Activated CD4-positive, alpha-beta T cell treated with anti-CD3 and anti-CD28 coated beads, Interleukin-2, amount 50 U/mL, for 4 hours (primary cell): ENCODE measurements at regions not wholly inside any gene's neighbourhood (a gene's known extent, or its start where the extent isn't known, plus 50 kb on each side); places are given as distances from the start of the nearest gene placed in this dataset.
"Not testable (repeated sequence)": the region's sequence is repeated elsewhere in the genome, so short reads cannot be mapped to it uniquely, and the experiment has no call there.

Experiments used
- DNase-seq, 2 experiments: peaks; one replicate each; pipeline ENCODE4 v3.0.0-alpha.2; 2020

DNA sequence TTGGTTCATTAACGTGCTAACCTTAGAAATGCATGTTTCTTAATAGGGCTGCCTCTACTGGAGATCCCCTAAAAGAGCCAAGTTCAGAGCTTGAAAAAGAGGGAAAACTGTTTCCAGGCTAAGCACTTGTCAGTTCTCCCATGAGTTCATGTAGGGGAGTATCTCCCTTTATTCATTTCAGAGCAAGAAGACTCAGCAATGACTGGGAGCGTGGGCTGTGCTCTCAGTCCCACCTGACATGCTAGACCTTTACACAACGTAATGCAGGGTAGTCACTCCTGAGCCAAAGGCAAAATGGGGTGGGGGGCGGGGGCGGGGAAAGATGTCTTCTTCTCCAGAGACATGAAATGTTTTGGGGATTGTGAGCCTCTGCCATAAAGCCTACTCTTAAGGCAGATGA, 420.1 kb upstream of the MCTP2 start:
- DNase-seq = no peak

DNA sequence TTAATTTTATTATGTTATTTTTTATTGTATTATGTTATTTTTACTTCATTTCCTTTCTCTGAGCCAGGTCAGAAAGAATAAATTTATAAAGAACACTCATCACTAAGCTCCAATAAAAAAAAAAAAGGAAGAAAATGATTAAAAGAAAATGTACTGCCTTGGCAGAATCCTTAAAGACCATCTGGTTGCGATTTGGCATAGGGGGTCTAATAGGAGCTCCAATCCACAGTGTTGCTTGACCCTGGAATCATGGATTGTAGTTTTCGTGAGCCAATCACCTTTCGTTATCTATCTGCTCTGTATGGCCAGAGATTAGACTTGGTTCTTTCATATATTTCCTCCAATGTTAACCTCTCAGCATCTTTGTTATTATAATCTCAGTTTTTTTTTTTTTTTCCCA, 421.8 kb upstream of the MCTP2 start:
- DNase-seq = no peak

- DNase-seq = no peak
These were observed 427.8 kb upstream of the MCTP2 start for GRCh38 chr15:93803421-93804152.

- no peak for DNase-seq
These were observed 430.2 kb upstream of the MCTP2 start for GRCh38 chr15:93801206-93801605.

DNA sequence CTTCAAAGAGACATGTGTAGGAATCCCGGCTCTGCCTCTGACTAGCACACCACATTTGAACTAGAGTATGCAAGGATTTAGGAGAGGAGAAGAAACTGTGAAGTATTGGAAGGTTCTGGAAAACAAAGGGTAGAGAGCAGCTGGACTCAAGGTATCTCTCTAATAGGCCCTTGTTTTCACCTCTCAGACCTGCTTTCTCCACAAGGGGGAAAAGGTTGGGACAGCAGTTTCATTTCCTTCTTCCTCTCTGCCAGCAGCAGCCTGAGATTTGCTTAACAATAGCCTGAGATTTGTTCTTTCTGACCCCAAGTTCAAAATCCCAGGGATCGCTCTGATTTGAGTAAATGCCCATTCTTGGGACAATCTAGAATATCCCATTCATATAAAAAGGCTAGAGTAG, 430.6 kb upstream of the MCTP2 start:
- no peak for DNase-seq

- DNase-seq = no peak
These were observed 441.9 kb upstream of the MCTP2 start for GRCh38 chr15:93789441-93789840.

- DNase-seq = no peak
These were observed 451.3 kb upstream of the MCTP2 start for GRCh38 chr15:93780073-93780472.

- no peak for DNase-seq
These were observed 452.0 kb upstream of the MCTP2 start for GRCh38 chr15:93779341-93779740.

DNA sequence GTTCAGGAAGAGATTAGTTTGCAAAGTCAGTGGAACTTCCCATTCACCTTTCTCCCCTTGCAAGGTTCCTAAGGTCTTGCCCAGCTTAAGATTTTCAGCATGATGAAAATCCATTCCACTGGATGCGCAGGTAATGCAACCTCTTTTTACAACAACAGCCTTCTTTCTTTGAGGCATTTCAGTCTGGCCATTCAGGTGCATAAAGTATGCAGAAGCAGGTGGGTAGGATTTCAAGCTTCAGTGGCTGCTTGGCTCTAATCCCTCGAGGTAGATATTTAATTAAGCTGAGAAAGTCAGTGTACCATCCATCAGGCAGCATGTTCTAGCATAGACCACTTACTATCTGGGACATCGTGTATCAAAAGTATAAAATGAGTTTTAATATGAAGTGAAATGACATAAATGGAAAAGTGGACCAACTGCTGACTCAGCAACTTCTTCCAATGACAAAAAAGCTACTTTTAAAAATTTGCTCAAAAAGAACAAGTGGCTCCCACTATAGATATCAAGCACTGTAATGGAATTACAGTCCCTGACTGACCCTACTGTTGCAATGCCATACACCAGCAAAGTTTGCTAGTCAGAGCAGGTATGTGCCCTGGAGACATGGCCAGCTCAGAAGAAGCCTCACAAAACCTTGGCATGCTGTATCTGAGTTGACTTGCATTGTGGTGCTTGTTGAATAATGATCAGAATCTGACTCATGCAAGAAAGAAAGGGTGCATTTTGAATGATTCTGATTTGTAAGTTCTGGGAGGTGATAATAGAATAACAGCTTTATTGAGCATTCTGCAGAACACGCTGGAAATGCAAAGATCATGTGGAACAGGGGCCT, 459.9 kb upstream of the MCTP2 start:
- DNase-seq = no peak

DNA sequence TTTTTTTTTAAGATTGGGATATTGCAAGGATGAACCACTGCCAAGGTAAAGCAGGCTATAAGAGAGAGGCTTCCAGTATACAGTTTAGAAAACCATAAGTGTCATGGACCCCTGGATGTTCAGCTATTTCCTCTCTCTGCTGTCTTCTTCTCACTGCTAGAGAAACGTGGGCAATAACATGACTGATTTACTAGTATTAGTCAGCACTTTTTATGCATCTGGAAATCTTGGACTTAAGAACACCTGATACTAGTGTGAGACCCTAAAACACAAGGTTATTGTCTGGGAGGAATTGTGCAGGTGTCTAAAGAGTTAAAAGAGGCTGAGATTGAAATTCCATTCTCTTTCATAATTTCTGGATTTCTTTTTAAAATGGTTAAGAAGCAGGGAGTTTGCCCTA, 460.6 kb upstream of the MCTP2 start:
- no peak for DNase-seq

DNA sequence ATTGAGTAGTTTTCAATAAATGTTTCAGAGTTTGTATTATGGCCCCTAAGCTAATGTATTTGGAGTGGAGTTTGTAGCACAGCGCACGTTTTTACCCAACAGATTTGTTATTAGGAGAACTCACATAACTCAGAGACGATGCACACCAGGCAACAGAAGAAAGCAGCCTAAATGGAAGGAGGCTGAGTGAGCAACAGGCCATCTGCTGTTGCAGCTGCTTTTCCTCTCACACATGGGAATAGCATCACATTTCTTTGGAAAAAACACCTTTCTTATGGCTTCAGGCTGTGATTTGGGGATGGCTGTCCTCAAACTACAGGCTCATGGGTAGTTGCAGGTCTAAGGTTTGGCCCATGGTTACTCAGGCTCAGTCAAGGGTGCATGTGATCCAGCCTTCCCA, 469.3 kb upstream of the MCTP2 start:
- DNase-seq = no peak

GRCh38 chr15:93759629-93760028, 471.7 kb upstream of the MCTP2 start:
- DNase-seq = no peak

DNA sequence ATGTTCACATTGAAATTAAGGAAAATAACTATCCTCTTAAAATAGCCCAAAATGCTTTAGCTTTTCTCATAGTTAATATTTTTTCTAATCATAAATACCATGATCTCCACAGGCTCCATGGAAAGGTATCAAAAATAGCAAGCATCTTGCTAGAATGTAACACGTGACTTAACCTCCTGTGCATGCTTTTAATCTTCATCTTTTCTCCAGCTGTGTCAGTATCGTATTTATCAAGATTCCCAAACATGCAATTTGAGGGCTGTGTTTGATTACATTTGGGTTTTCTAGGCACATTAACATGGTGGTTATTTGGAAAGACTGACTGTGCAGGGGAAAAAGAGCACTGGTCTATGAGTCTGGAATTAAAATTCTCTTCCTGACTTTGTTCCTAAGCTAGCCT, 472.5 kb upstream of the MCTP2 start:
- DNase-seq = no peak

DNA sequence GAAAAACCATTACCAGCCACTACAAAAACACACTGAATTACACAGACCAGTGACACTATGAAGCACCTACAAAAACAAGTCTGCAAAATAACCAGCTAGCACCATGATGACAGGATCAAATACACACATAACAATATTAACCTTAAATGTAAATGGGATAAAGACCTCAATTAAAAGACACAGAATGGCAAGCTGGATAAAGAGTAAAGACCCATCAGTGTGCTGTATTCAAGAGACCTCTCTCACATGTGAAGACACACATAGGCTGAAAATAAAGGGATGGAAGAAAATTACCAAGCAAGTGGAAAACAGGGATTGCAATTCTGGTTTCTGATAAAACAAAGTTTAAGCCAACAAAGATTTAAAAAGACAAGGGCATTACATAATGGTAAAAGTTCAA, 482.7 kb upstream of the MCTP2 start:
- no peak for DNase-seq

DNA sequence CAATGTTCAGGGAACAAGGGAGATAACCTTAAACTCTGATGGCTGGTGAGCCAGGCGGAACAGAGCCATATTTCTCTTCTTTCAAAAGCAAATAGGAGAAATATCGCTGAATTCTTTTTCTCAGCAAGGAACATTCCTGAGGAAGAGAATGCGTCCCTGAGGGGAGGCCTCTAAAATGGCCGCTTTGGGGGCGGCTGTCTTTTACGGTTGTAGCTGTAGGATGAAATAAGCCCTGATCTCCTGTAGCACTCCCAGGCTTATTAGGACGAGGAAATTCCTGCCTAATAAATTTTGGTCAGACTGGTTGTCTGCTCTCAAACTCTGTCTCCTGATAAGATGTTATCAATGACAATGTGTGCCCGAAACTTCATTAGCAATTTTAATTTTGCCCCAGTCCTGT, 496.4 kb upstream of the MCTP2 start:
- not testable (repeated sequence) for DNase-seq

GRCh38 chr15:93730724-93731123, 500.6 kb upstream of the MCTP2 start:
- no peak for DNase-seq

DNA sequence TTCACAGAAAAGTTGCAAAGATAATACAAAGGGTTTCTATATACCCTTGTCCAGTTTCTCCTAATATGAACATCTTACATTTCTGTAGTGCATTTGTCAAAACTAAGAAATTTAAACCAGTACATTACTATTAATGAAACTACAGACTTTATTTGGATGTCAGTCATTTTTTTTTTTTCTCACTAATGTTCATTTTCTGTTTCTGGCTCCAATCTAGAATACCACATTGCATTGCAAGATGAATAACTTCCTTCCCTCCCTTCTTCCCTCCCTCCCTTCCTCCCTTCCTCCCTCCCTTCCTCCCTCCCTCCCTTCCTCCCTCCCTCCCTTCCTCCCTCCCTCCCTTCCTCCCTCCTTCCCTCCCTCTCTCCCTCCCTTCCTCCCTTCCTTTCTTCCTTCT, 509.2 kb upstream of the MCTP2 start:
- no peak for DNase-seq

GRCh38 chr15:93720607-93721006, 510.8 kb upstream of the MCTP2 start:
- no peak for DNase-seq

DNA sequence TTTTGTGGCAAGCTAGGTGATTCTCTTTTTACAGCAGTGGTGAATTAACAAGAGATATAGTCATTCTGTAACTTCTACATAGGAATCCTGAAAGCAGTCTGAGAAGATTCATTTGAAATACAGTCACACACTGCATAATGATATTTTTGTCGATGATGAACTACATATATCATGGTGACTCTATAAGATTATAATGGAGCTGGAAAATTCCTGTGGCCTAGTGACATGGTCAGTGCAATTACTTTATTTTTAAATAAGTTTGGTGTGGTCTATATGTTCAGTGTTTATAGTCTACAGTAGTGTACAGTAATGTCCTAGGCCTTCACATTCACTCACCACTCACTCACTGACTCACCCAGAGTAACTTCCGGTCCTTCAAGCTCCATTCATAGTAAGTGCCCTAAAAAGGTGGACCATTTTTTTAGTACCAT, 511.4 kb upstream of the MCTP2 start:
- DNase-seq = no peak

- DNase-seq = no peak
These were observed 514.6 kb upstream of the MCTP2 start for GRCh38 chr15:93716615-93717231.

- DNase-seq = no peak
These were observed 521.7 kb upstream of the MCTP2 start for GRCh38 chr15:93709708-93710107.

DNA sequence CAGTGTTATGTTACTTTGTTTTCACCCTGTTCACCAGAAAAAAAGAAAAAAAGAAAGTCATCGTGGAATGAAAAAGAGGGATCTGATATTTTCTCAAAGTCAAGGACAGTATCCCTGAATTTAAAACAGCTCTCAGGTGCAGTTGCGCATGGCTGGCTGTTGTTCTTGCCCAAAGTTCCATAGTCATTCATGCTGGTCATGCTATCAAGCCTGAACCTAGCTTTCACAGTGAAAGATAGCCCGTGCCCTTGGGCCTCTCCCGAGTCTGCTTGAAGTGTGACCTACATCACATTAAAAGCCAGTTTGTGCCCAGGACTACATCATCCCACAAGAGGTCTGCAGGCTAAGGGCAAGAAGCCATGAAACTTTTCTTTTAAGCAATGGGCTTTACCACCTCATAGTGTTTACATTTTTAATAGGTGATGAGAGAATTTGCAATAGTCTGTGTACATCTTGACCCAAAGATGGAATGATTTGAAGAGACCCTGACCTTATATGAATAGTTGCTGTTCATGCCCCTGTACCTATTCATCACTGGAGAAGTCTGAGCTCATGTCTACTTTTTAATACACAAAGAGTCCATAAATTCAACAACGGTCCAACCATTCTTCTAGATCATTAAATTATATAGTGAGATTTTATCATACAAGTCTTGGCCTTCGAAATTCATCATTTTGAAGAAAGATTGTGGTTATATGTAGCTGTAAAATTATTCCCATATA, 522.5 kb upstream of the MCTP2 start:
- no peak for DNase-seq

GRCh38 chr15:93707751-93708150, 523.6 kb upstream of the MCTP2 start:
- DNase-seq = no peak
